NCI-H1105 treated with DMSO at 0.1 percent for 48 hours (cell line): ENCODE measurements at regions not wholly inside any gene's neighbourhood (a gene's known extent, or its start where the extent isn't known, plus 50 kb on each side); places are given as distances from the start of the nearest gene placed in this dataset.
"Not testable (repeated sequence)": the region's sequence is repeated elsewhere in the genome, so short reads cannot be mapped to it uniquely, and the experiment has no call there.

ENCODE experiments used
- DNase-seq: peaks from one replicate; lab custom pipeline; 2025; lab: John Stamatoyannopoulos, UW

DNA sequence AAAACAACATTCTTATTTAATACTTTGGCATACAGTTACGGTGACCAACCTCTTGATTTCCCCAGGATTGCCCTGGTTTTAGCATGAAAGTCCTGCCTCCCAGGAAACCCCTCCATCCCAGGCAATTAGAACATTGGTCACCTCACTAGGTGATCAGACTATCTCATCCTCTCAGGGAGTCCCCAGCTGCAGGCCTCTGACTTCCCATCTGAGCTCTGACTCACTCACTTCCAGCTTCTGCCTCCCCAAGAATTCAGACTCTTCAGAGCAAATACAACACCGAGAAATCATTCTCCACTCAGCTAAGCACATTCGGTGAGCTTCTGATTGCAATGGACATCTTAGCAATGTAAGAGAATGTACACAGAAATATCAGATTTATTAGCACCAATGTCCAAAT, 92.4 kb upstream of the HES1 start:
- no peak for DNase-seq

GRCh38 chr3:194045289-194045688, 90.7 kb upstream of the HES1 start:
- DNase-seq, result no peak

GRCh38 chr3:194045919-194046318, 90.0 kb upstream of the HES1 start:
- no peak for DNase-seq

GRCh38 chr3:194046531-194046930, 89.4 kb upstream of the HES1 start:
- no peak for DNase-seq

DNA sequence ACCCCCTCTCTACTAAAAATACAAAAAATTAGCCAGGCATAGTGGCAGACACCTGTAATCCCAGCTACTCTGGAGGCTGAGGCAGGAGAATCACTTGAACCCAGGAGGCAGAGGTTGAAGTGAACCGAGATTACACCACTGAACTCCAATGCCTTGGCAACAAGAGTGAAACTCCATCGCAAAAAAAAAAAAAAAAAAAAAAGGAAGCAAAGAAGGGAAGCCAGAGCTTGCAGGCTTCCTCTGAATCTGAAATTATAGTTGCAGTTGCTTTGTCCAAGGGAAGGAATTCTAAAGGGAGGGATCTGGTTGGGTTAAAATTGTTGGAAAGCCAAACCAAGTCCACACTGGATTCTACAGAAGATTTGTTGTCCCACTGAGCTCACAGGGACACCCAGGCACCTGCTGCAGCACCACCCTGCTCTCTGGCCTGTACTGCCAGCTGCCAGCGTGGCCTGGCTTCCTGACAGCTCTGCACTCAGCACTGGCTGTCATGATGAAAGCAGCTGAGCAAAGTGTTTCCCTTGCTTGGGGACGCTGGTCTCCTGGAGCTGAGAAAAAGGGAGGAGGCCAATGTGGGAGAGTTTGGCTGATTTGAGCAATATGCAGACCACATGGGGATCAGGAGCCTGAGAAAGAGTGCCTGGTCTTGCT, 88.8 kb upstream of the HES1 start:
- peak; percentile 86 for DNase-seq

DNA sequence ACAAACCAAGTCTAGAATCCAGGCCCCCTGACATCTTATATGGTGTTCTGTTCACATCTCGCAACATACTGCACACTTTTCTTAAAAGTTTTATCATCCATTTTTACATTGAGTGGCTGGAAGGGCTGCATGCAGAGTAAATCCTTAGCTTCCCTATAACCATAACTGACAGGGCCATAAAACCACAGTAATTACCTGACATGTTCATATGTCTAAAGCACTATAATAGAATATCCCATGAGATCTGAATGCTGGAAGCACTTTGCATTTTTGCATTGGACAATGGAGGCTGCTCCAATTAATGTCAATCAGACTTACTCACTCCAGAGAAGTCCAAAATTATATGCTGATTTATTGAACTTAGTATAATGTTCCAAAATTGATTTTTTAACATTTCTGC, 86.6 kb upstream of the HES1 start:
- DNase-seq, result no peak

DNA sequence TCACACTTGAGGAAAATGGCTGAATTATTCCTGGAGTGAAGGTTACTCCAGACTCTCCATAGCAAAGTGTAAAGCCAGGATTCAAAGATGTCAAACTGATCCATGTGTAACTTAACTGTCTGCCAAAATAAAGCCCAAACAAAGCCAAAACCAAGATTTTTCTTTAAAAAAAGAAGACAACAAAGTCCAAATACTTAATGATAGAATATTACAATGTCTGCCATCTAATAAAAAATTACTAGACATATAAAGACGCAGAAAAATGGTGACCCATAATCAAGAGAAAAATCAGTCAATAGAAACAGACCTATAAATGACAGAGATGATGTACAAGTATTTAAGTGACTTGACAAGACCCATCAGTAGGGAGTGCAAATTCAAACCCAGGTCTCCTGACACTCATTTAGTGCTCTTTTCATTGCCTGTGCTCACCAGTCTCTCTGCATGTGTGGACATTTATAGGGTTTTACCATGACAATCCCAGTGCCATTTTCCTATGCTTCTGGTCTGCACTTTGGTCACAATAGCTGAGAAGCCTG, 85.1 kb upstream of the HES1 start:
- DNase-seq, result no peak

DNA sequence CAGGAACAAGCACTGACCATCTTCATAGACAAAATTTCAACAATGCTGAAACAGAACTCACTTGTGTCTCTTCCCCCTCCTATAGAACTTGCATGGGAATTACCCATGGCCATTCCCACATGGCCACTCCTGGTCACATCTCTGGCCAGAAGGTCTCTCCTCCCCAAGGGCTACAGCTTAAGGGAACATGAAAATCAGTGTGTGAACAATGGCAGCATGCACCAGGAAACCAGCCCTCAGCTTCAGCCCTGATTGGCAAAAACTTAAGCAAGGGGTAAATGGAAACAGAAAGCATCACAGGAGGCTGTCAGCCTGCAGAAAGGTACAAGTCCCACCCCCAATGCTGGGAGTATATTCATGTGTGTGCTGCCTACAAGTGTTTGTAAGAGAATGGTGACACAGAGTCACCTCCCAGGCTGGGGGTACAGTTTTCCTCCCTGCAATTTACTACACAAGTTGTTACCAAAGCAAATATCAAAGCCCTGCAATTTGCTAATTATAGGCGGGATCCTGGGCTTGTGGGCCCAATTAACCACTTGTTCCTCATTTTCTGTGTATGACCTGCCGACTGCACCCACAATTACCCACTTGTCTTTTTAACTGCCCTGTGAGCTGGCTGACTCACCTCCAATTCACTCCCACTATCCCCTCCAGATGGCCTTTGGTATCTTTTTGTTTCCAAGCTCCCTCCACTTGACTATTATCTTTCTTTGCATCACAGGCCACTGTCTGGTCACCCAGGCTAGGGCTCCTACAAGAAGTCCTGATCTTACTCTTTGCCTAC, 84.4 kb upstream of the HES1 start:
- DNase-seq, result peak; percentile 99

- DNase-seq, result no peak
These were observed 82.8 kb upstream of the HES1 start for GRCh38 chr3:194053136-194053535.

DNA sequence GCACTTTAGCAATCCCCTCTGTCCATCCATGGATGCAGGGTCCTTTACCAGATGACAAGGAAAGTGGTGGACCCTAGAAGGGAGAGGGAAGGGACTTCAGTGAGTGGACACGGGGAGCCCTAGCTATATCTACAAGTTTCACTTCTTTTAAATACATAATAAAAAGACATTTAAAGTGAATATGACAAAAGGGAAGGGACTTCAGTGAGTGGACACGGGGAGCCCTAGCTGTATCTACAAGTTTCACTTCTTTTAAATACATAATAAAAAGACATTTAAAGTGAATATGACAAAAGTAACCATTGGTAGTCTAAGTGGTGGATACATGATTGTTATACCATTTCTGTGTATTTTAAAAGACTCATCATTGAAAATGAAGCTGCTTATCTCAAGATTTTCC, 81.9 kb upstream of the HES1 start:
- no peak for DNase-seq

GRCh38 chr3:194054540-194054939, 81.4 kb upstream of the HES1 start:
- DNase-seq, result no peak

DNA sequence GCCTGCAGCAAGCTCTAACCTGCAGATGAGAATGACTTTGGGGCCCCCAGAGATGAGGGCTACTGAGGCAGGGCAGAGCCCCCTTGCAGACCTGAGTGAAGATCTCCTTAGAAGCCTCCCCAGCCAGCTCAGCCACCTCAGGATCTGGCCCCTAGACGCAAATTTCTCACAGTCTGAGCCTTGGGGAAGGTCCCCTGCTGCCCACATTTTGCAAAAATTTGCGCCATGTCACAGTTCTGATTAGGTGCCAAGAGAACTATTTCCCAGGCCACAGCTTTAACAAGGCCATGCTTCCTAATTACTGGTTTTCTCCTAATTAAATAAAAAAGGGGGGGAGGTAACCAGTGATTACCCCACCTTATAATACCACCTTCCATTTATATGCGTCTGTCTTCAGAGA, 81.0 kb upstream of the HES1 start:
- DNase-seq, result no peak

- not testable (repeated sequence) for DNase-seq
These were observed 79.6 kb upstream of the HES1 start for GRCh38 chr3:194056323-194056722.

GRCh38 chr3:194056731-194057415, 79.1 kb upstream of the HES1 start:
- no peak for DNase-seq

GRCh38 chr3:194057570-194058188, 78.3 kb upstream of the HES1 start:
- peak; percentile 65 for DNase-seq

- DNase-seq, result peak; percentile 93
These were observed 77.8 kb upstream of the HES1 start for GRCh38 chr3:194058189-194058571.

DNA sequence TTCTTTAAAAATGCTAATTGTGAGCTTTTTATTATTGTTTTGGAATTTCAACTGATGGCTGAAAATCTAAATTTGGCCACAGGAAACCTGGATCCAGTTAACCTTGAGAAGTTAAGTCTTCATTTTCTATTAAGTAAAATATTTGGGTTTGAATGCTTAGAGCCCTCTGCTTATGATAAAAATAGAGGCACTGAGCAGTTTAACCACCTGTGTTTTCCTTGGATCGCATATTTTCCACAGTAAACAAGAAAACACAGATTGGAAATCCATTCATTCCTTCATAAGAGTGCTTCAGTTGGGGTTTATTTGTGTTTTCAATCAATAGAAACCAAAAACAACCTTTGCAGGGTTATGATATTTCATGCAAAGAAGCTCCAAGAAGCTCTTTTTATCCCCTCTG, 77.2 kb upstream of the HES1 start:
- no peak for DNase-seq

GRCh38 chr3:194061421-194062030, 74.4 kb upstream of the HES1 start:
- DNase-seq, result no peak

GRCh38 chr3:194062830-194063229, 73.1 kb upstream of the HES1 start:
- DNase-seq, result peak; percentile 77

- DNase-seq, result no peak
These were observed 71.3 kb upstream of the HES1 start for GRCh38 chr3:194064380-194065332.

DNA sequence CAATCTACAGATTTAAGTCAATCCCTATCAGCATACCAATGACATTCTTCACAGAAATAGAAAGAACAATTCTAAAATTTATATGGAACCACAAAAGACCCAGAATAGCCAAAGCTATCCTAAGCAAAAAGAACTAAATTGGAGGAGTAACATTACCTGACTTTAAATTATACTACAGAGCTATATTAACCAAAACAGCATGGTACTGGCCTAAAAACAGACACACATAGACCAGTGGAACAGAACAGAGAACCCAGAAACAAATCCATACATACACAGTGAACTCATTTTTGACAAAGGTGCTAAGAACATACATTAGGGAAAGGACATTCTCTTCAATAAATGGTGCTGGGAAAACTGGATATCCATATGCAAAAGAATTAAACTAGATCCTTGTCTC, 68.6 kb upstream of the HES1 start:
- not testable (repeated sequence) for DNase-seq
